ENCODE measurements at regions not wholly inside any gene's neighbourhood (a gene's known extent, or its start where the extent isn't known, plus 50 kb on each side); places are given as distances from the start of the nearest gene placed in this dataset.

GRCh38 chr13:111852725-111853518 lies 214.0 kb upstream of the SOX1 start:
- H3K36me3 Mint-ChIP-seq: no peaks in the 10 kb centered on the region
- peaks cover 0 to 10% (median 4%) of the 10 kb centered on the region in 11 donors for H3K9me3 Mint-ChIP-seq
- peaks cover 3 to 45% (median 20%) of the 10 kb centered on the region in 5 donors for H3K27me3 Mint-ChIP-seq
- no peaks in the 10 kb centered on the region for H3K36me3 ChIP-seq (ENCODE audit: control insufficient read depth in 2 of 3, insufficient read depth in 3 of 3, low read length in 3 of 3)
- H3K4me1 ChIP-seq (ENCODE audit: control insufficient read depth in 2 of 2, insufficient read depth in 2 of 2, low read length in 2 of 2): no peaks in the 10 kb centered on the region
- no peak overlapping the region for H3K4me3 Mint-ChIP-seq
- POLR2A ChIA-PET: no interaction called here
- CTCF ChIA-PET: no interaction called here
- H3K27ac Mint-ChIP-seq: no peak overlapping the region
- ATAC-seq (no peak), DNase-seq (no peak)
- H3K27me3 ChIP-seq (ENCODE audit: control insufficient read depth in 2 of 2, insufficient read depth in 2 of 2, low read length in 2 of 2): no peaks in the 10 kb centered on the region
- H3K4me3 ChIP-seq (ENCODE audit: low read length): no peak overlapping the region
- intact Hi-C loops (cut with micrococcal nuclease): no loop called here
- H3K27ac ChIP-seq (ENCODE audit: low read depth, low read length): no peak overlapping the region
- H3K9me3 ChIP-seq (ENCODE audit: control insufficient read depth in 2 of 3, low read length in 3 of 3): no peaks in the 10 kb centered on the region
- H3K4me1 Mint-ChIP-seq: no peaks in the 10 kb centered on the region

- H3K27me3 Mint-ChIP-seq: peaks cover 0 to 42% (median 12%) of the 10 kb centered on the region in 5 donors
- H3K4me1 Mint-ChIP-seq: no peaks in the 10 kb centered on the region
- no peaks in the 10 kb centered on the region for H3K36me3 Mint-ChIP-seq
- intact Hi-C loops (cut with micrococcal nuclease): no loop called here
- no peak overlapping the region for H3K27ac Mint-ChIP-seq
- no peaks in the 10 kb centered on the region for H3K9me3 ChIP-seq (ENCODE audit: control insufficient read depth in 2 of 3, low read length in 3 of 3)
- no peaks in the 10 kb centered on the region for H3K27me3 ChIP-seq (ENCODE audit: control insufficient read depth in 2 of 2, insufficient read depth in 2 of 2, low read length in 2 of 2)
- no peaks in the 10 kb centered on the region for H3K4me1 ChIP-seq (ENCODE audit: control insufficient read depth in 2 of 2, insufficient read depth in 2 of 2, low read length in 2 of 2)
- no peak overlapping the region for H3K4me3 Mint-ChIP-seq
- H3K4me3 ChIP-seq (ENCODE audit: low read length): no peak overlapping the region
- no peaks in the 10 kb centered on the region for H3K36me3 ChIP-seq (ENCODE audit: control insufficient read depth in 2 of 3, insufficient read depth in 3 of 3, low read length in 3 of 3)
- H3K9me3 Mint-ChIP-seq: peaks cover 0 to 4% (median under 1%) of the 10 kb centered on the region in 11 donors
- ChIA-PET POLR2A (no interaction called here), CTCF (no interaction called here)
- DNase-seq: no peak
- ATAC-seq: no peak
- H3K27ac ChIP-seq (ENCODE audit: low read depth, low read length): no peak overlapping the region
Measured at GRCh38 chr13:111853721-111854120, 213.2 kb upstream of the SOX1 start.

- Mint-ChIP-seq H3K4me1 (no peaks in the 10 kb centered on the region), H3K4me3 (no peak overlapping the region), H3K36me3 (no peaks in the 10 kb centered on the region), H3K9me3 (peaks cover 0 to 4% (median 0%) of the 10 kb centered on the region in 11 donors), H3K27me3 (peaks cover 0 to 40% (median 9%) of the 10 kb centered on the region in 5 donors), H3K27ac (no peak overlapping the region)
- ChIA-PET CTCF (no interaction called here), POLR2A (no interaction called here)
- Histone ChIP-seq H3K27ac (ENCODE audit: low read depth, low read length) (no peak overlapping the region), H3K36me3 (ENCODE audit: control insufficient read depth in 2 of 3, insufficient read depth in 3 of 3, low read length in 3 of 3) (no peaks in the 10 kb centered on the region), H3K9me3 (ENCODE audit: control insufficient read depth in 2 of 3, low read length in 3 of 3) (no peaks in the 10 kb centered on the region), H3K27me3 (ENCODE audit: control insufficient read depth in 2 of 2, insufficient read depth in 2 of 2, low read length in 2 of 2) (no peaks in the 10 kb centered on the region), H3K4me1 (ENCODE audit: control insufficient read depth in 2 of 2, insufficient read depth in 2 of 2, low read length in 2 of 2) (no peaks in the 10 kb centered on the region), H3K4me3 (ENCODE audit: low read length) (no peak overlapping the region)
- ATAC-seq (no peak), DNase-seq (no peak)
- intact Hi-C loops (cut with micrococcal nuclease): no loop called here
Measured at GRCh38 chr13:111854403-111854802, 212.5 kb upstream of the SOX1 start.

DNA sequence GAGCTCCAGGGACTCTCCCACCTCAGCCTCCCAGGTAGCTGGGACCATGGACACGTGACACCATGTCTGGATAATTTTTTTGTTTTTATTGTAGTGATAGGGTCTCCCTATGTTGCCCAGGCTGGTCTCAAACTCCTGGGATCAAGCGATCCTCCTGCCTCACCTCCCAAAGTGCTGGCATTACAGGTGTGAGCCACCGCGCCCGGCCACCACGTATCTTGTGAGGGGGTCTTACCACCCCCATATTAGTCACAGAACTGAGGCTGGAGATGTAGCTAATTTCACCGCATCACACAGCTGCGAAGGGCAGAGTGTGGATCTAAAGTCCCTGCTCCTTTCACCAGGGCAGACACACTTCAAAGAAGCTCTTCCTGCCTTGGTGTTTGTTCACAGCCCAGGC lies 211.8 kb upstream of the SOX1 start:
- DNase-seq (no peak), ATAC-seq (no peak)
- POLR2A ChIA-PET: no interaction called here
- H3K36me3 ChIP-seq (ENCODE audit: control insufficient read depth in 2 of 3, insufficient read depth in 3 of 3, low read length in 3 of 3): no peaks in the 10 kb centered on the region
- H3K27me3 ChIP-seq (ENCODE audit: control insufficient read depth in 2 of 2, insufficient read depth in 2 of 2, low read length in 2 of 2): no peaks in the 10 kb centered on the region
- no peak overlapping the region for H3K4me3 ChIP-seq (ENCODE audit: low read length)
- Mint-ChIP-seq H3K27ac (no peak overlapping the region), H3K27me3 (peaks cover 0 to 34% (median 10%) of the 10 kb centered on the region in 5 donors), H3K4me1 (no peaks in the 10 kb centered on the region), H3K4me3 (no peak overlapping the region), H3K36me3 (no peaks in the 10 kb centered on the region), H3K9me3 (peaks cover 0 to 4% (median 0%) of the 10 kb centered on the region in 11 donors)
- no peaks in the 10 kb centered on the region for H3K4me1 ChIP-seq (ENCODE audit: control insufficient read depth in 2 of 2, insufficient read depth in 2 of 2, low read length in 2 of 2)
- no peak overlapping the region for H3K27ac ChIP-seq (ENCODE audit: low read depth, low read length)
- H3K9me3 ChIP-seq (ENCODE audit: control insufficient read depth in 2 of 3, low read length in 3 of 3): no peaks in the 10 kb centered on the region
- intact Hi-C loops (cut with micrococcal nuclease): no loop called here
- CTCF ChIA-PET: no interaction called here

GRCh38 chr13:111855786-111856185 lies 211.2 kb upstream of the SOX1 start:
- Histone ChIP-seq H3K9me3 (ENCODE audit: control insufficient read depth in 2 of 3, low read length in 3 of 3) (no peaks in the 10 kb centered on the region), H3K36me3 (ENCODE audit: control insufficient read depth in 2 of 3, insufficient read depth in 3 of 3, low read length in 3 of 3) (no peaks in the 10 kb centered on the region), H3K4me3 (ENCODE audit: low read length) (no peak overlapping the region), H3K27me3 (ENCODE audit: control insufficient read depth in 2 of 2, insufficient read depth in 2 of 2, low read length in 2 of 2) (no peaks in the 10 kb centered on the region), H3K4me1 (ENCODE audit: control insufficient read depth in 2 of 2, insufficient read depth in 2 of 2, low read length in 2 of 2) (no peaks in the 10 kb centered on the region), H3K27ac (ENCODE audit: low read depth, low read length) (no peak overlapping the region)
- Mint-ChIP-seq H3K27ac (no peak overlapping the region), H3K4me3 (no peak overlapping the region), H3K27me3 (peaks cover 0 to 33% (median 11%) of the 10 kb centered on the region in 5 donors), H3K36me3 (no peaks in the 10 kb centered on the region), H3K9me3 (peaks cover 0 to 4% (median 0%) of the 10 kb centered on the region in 11 donors), H3K4me1 (no peaks in the 10 kb centered on the region)
- intact Hi-C loops (cut with micrococcal nuclease): no loop called here
- no peak for ATAC-seq
- ChIA-PET POLR2A (no interaction called here), CTCF (no interaction called here)
- DNase-seq: no peak

DNA sequence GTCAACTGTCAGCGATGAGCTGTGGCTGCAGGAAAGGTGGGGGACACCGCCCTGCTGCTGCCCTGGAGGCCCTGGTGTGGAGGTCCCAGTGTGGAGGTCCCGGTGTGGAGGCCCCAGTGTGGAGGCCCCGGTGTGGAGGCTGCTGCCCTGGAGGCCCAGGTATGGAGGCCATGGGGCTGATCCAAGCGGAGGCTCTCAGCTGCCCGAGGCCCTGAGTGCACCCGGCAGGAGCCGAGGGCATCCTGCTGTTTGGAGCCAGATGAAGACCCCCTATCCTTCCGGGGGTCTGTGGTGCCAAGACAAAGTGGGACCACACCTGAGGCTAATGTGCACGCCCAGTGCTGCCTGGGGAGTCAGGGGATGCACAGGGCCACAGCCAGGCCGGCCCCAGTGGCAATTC lies 210.4 kb upstream of the SOX1 start:
- H3K9me3 Mint-ChIP-seq: peaks cover 0 to 5% (median 0%) of the 10 kb centered on the region in 11 donors
- intact Hi-C loops (cut with micrococcal nuclease): no loop called here
- no peaks in the 10 kb centered on the region for H3K36me3 ChIP-seq (ENCODE audit: control insufficient read depth in 2 of 3, insufficient read depth in 3 of 3, low read length in 3 of 3)
- H3K27me3 Mint-ChIP-seq: peaks cover 0 to 33% (median 5%) of the 10 kb centered on the region in 5 donors
- no peak overlapping the region for H3K4me3 Mint-ChIP-seq
- no peak for DNase-seq
- no peaks in the 10 kb centered on the region for H3K4me1 ChIP-seq (ENCODE audit: control insufficient read depth in 2 of 2, insufficient read depth in 2 of 2, low read length in 2 of 2)
- no peaks in the 10 kb centered on the region for H3K27me3 ChIP-seq (ENCODE audit: control insufficient read depth in 2 of 2, insufficient read depth in 2 of 2, low read length in 2 of 2)
- H3K9me3 ChIP-seq (ENCODE audit: control insufficient read depth in 2 of 3, low read length in 3 of 3): no peaks in the 10 kb centered on the region
- no peak overlapping the region for H3K27ac ChIP-seq (ENCODE audit: low read depth, low read length)
- H3K27ac Mint-ChIP-seq: no peak overlapping the region
- no peak overlapping the region for H3K4me3 ChIP-seq (ENCODE audit: low read length)
- POLR2A ChIA-PET: no interaction called here
- CTCF ChIA-PET: no interaction called here
- no peaks in the 10 kb centered on the region for H3K36me3 Mint-ChIP-seq
- no peaks in the 10 kb centered on the region for H3K4me1 Mint-ChIP-seq
- ATAC-seq: no peak

GRCh38 chr13:111857336-111857735 lies 209.6 kb upstream of the SOX1 start:
- Mint-ChIP-seq H3K4me1 (no peaks in the 10 kb centered on the region), H3K27me3 (peaks cover 0 to 26% (median 5%) of the 10 kb centered on the region in 5 donors), H3K27ac (no peak overlapping the region), H3K36me3 (no peaks in the 10 kb centered on the region), H3K4me3 (no peak overlapping the region), H3K9me3 (peaks cover 0 to 5% (median 0%) of the 10 kb centered on the region in 11 donors)
- CTCF ChIA-PET: no interaction called here
- intact Hi-C loops (cut with micrococcal nuclease): no loop called here
- Histone ChIP-seq H3K27me3 (ENCODE audit: control insufficient read depth in 2 of 2, insufficient read depth in 2 of 2, low read length in 2 of 2) (no peaks in the 10 kb centered on the region), H3K4me3 (ENCODE audit: low read length) (no peak overlapping the region), H3K9me3 (ENCODE audit: control insufficient read depth in 2 of 3, low read length in 3 of 3) (no peaks in the 10 kb centered on the region), H3K36me3 (ENCODE audit: control insufficient read depth in 2 of 3, insufficient read depth in 3 of 3, low read length in 3 of 3) (no peaks in the 10 kb centered on the region), H3K4me1 (ENCODE audit: control insufficient read depth in 2 of 2, insufficient read depth in 2 of 2, low read length in 2 of 2) (no peaks in the 10 kb centered on the region), H3K27ac (ENCODE audit: low read depth, low read length) (no peak overlapping the region)
- POLR2A ChIA-PET: no interaction called here
- ATAC-seq: no peak
- DNase-seq: no peak

Data from naive thymus-derived CD4-positive, alpha-beta T cell (primary cell).